ENCODE measurements at regions not wholly inside any gene's neighbourhood (a gene's known extent, or its start where the extent isn't known, plus 50 kb on each side); places are given as distances from the start of the nearest gene placed in this dataset.

- no peak overlapping the region for H3K4me3 ChIP-seq (ENCODE audit: low read depth, low read length)
- ChIA-PET POLR2A (interaction anchor here (0.8 kb wide), 1 partner anchor 37 kb away, joined by 3 read pairs; no protein-coding TSS in a partner anchor), CTCF (interaction anchor here (1.0 to 1.1 kb wide), 2 partner anchors 11 to 13 kb away, joined by 3 to 5 read pairs; no protein-coding TSS in a partner anchor)
- DNase-seq (ENCODE audit: low read depth, low spot score), result peak; percentile 29
- no peak for TF ChIP-seq CTCF (IDR thresholded peaks at IDR 0.05; ENCODE audit: insufficient read depth, low read length, missing control alignments)
These were observed 398.9 kb downstream of the PLK2 start for GRCh38 chr5:58060996-58061395.

- CTCF ChIA-PET, result no interaction called here
- POLR2A ChIA-PET, result no interaction called here
- TF ChIP-seq CTCF (IDR thresholded peaks at IDR 0.05; ENCODE audit: insufficient read depth, low read length, missing control alignments), result no peak
- DNase-seq (ENCODE audit: low read depth, low spot score), result no peak
- H3K4me3 ChIP-seq (ENCODE audit: low read depth, low read length), result no peak overlapping the region
These were observed 402.6 kb downstream of the PLK2 start for GRCh38 chr5:58057324-58057723.

GRCh38 chr5:58056546-58056945, 403.3 kb downstream of the PLK2 start:
- H3K4me3 ChIP-seq (ENCODE audit: low read depth, low read length), result no peak overlapping the region
- CTCF ChIA-PET, result no interaction called here
- POLR2A ChIA-PET, result no interaction called here
- TF ChIP-seq CTCF (IDR thresholded peaks at IDR 0.05; ENCODE audit: insufficient read depth, low read length, missing control alignments), result no peak
- no peak for DNase-seq (ENCODE audit: low read depth, low spot score)

GRCh38 chr5:58054018-58054417, 405.9 kb downstream of the PLK2 start:
- DNase-seq (ENCODE audit: low read depth, low spot score), result no peak
- ChIA-PET POLR2A (no interaction called here), CTCF (no interaction called here)
- TF ChIP-seq CTCF (IDR thresholded peaks at IDR 0.05; ENCODE audit: insufficient read depth, low read length, missing control alignments), result no peak
- H3K4me3 ChIP-seq (ENCODE audit: low read depth, low read length), result no peak overlapping the region

GRCh38 chr5:58048954-58049353, 410.9 kb downstream of the PLK2 start:
- CTCF ChIA-PET, result no interaction called here
- POLR2A ChIA-PET, result no interaction called here
- no peak overlapping the region for H3K4me3 ChIP-seq (ENCODE audit: low read depth, low read length)
- DNase-seq (ENCODE audit: low read depth, low spot score), result no peak
- no peak for TF ChIP-seq CTCF (IDR thresholded peaks at IDR 0.05; ENCODE audit: insufficient read depth, low read length, missing control alignments)

- ChIA-PET POLR2A (no interaction called here), CTCF (interaction anchor here (1.2 kb wide), 1 partner anchor 13 kb away, joined by 3 read pairs; no protein-coding TSS in a partner anchor)
- DNase-seq (ENCODE audit: low read depth, low spot score), result no peak
- H3K4me3 ChIP-seq (ENCODE audit: low read depth, low read length), result no peak overlapping the region
- no peak for TF ChIP-seq CTCF (IDR thresholded peaks at IDR 0.05; ENCODE audit: insufficient read depth, low read length, missing control alignments)
These were observed 411.5 kb downstream of the PLK2 start for GRCh38 chr5:58048185-58048925.

All from AG04449 (cell line).